Bronchial epithelial cell (primary cell): ENCODE measurements at regions not wholly inside any gene's neighbourhood (a gene's known extent, or its start where the extent isn't known, plus 50 kb on each side); places are given as distances from the start of the nearest gene placed in this dataset.

Source experiments
- DNase-seq: peaks from one replicate; pipeline ENCODE4 v3.0.0-alpha.2; 2010; ENCODE audit warnings: low read depth
- FAIRE-seq: peaks from 2 replicates; lab custom pipeline; 2011; peaks lifted over from hg19 to GRCh38; lab: Jason Lieb, UNC
- H3K27me3 ChIP-seq: 2 replicates; pipeline ENCODE4 v1.5.1; 2011; ENCODE audit warnings: low read length; ENCODE audit not compliant: control insufficient read depth, insufficient read depth
- H3K36me3 ChIP-seq: 2 replicates; pipeline ENCODE4 v1.5.1; 2011; ENCODE audit warnings: low read length; ENCODE audit not compliant: control insufficient read depth, insufficient read depth
- H3K4me3 ChIP-seq: 2 replicates; pipeline ENCODE4 v1.5.1; 2011; ENCODE audit warnings: mild to moderate bottlenecking, low read depth, low read length, control low read depth
- TF ChIP-seq, protein P1 (sequence below): IDR thresholded peaks from 2 replicates; pipeline ENCODE4 v1.5.1; 2011; ENCODE audit warnings: mild to moderate bottlenecking, moderate library complexity, low read length, control low read depth, inconsistent platforms; ENCODE audit not compliant: insufficient read depth, severe bottlenecking

DNA sequence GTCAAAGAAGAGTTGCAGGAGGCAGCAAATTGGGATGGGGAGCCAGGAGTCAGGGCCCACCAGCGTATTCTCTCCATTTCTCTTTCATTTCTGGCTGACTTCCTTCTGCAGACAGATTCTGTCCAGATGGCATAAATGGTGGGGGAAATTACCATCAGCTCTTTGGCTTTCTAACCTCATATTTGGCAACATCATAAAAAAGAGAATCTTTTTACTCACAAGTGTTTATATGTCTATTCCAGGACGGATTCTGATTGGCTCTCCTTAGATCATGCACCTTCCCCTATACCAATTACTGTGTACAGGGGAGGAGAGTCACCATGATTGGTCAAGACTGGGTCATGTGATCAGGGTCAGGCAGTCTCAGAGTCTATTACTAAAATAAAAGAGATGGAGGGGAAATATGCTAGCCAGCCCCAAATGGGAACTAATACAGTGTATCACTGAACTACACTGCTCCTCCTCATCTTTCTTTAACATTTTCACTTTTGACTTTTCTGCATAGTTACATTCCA, 537.1 kb upstream of the EEF2KMT start:
- TF ChIP-seq, protein P1, sequence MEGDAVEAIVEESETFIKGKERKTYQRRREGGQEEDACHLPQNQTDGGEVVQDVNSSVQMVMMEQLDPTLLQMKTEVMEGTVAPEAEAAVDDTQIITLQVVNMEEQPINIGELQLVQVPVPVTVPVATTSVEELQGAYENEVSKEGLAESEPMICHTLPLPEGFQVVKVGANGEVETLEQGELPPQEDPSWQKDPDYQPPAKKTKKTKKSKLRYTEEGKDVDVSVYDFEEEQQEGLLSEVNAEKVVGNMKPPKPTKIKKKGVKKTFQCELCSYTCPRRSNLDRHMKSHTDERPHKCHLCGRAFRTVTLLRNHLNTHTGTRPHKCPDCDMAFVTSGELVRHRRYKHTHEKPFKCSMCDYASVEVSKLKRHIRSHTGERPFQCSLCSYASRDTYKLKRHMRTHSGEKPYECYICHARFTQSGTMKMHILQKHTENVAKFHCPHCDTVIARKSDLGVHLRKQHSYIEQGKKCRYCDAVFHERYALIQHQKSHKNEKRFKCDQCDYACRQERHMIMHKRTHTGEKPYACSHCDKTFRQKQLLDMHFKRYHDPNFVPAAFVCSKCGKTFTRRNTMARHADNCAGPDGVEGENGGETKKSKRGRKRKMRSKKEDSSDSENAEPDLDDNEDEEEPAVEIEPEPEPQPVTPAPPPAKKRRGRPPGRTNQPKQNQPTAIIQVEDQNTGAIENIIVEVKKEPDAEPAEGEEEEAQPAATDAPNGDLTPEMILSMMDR, result no peak
- no peak for DNase-seq
- no peak for FAIRE-seq
- H3K27me3 ChIP-seq, result no peaks in the 10 kb centered on the region
- H3K4me3 ChIP-seq, result no peak overlapping the region
- H3K36me3 ChIP-seq, result no peaks in the 10 kb centered on the region

- DNase-seq, result peak; percentile 18
- no peak for FAIRE-seq
- Histone ChIP-seq H3K27me3 (no peaks in the 10 kb centered on the region), H3K4me3 (no peak overlapping the region), H3K36me3 (no peaks in the 10 kb centered on the region)
- TF ChIP-seq, protein P1, result peak; percentile 26
Observed at GRCh38 chr16:5633845-5634440, 536.3 kb upstream of the EEF2KMT start.

DNA sequence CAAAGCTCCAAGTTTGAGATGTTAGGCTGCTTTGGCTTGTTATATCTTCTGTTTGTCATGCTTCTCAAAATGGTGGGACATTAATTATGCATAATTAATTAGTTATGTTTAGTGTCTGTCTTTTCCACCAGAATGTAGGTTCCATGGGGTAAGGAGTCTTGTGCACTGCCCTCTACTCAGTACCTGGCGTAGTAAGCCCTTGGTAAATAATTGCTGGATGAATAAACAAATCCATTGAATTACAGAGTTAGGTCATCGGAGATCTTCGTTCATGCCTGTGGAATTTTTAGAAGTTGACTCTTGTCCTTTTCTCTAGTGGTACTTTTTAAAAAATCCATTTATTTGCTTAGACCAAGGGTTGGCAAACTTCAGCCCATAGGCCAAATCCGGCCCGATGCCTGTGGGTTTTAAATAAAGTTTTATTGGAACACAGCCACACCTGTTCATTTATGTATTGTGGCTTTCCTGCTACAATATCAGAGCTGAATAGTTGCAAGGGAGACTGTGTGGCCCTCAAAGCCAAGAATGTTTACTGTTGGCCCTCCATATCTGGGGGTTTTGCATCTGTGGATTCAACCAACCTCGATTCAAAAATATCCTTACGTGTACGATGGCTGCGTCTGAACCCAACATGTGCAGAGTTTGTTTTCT, 524.8 kb upstream of the EEF2KMT start:
- DNase-seq, result no peak
- H3K4me3 ChIP-seq, result no peak overlapping the region
- no peak for FAIRE-seq
- TF ChIP-seq, protein P1, result no peak
- H3K27me3 ChIP-seq, result no peaks in the 10 kb centered on the region
- no peaks in the 10 kb centered on the region for H3K36me3 ChIP-seq

DNA sequence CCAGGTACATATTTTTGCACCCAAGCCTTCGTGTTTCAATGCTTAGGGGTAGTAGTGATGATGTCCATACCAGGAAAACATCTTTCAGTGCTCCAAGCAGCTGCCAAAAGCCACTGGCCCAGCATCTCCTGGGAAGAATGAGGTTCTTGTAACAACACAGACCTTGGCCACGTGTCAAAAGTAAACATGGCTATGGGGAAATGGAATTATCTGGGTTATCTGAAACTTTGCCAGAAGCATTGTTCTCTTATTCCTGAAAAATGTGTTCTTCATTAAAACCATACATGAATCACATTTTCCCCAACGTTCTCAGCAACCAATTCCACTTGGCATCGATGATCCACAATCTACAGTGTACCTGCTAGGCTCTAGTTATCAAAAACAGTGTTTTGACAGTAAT, 524.2 kb upstream of the EEF2KMT start:
- FAIRE-seq (no peak), DNase-seq (no peak)
- Histone ChIP-seq H3K27me3 (no peaks in the 10 kb centered on the region), H3K4me3 (no peak overlapping the region), H3K36me3 (no peaks in the 10 kb centered on the region)
- TF ChIP-seq, protein P1, result no peak

- H3K4me3 ChIP-seq, result no peak overlapping the region
- H3K36me3 ChIP-seq, result no peaks in the 10 kb centered on the region
- FAIRE-seq (no peak), DNase-seq (no peak)
- H3K27me3 ChIP-seq, result no peaks in the 10 kb centered on the region
- TF ChIP-seq, protein P1, result no peak
Observed at GRCh38 chr16:5619304-5619703, 521.7 kb upstream of the EEF2KMT start.
